ACHN (cell line): ENCODE measurements at regions not wholly inside any gene's neighbourhood (a gene's known extent, or its start where the extent isn't known, plus 50 kb on each side); places are given as distances from the start of the nearest gene placed in this dataset.
"Not testable (repeated sequence)": the region's sequence is repeated elsewhere in the genome, so short reads cannot be mapped to it uniquely, and the experiment has no call there.

Source experiments
- DNase-seq: peaks from one replicate; pipeline ENCODE4 v3.0.0-alpha.2; 2015
- in situ Hi-C: cut with HindIII; loops from 2 replicates; pipeline ENCODE4 v1.10.0; 2017; ENCODE audit warnings: low sequenced_read_pairs, low pct_ligation_motif_present, low pct_unique_long_range_greater_than_20kb

DNA sequence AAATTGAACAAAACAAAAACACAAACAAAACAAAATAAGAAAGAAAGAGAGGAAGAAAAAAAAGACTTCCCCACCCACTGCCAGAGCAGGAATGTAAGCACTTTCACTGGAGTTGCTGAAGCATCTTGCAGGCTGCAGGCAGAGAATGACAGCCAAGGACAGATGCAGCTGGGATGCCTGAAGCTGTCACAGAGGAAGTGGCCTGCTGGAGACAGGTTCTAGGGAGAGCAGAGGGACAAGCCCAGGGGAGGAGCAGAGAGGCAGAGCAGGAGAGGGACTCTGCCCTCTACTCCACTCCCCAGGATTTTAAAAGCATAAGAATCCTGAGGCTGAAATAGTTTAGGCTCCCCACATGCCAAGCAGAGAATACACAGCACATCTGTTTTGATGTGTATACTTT lies 326.2 kb downstream of the TUSC7 start:
- in situ Hi-C loops: no loop called here
- DNase-seq: no peak

DNA sequence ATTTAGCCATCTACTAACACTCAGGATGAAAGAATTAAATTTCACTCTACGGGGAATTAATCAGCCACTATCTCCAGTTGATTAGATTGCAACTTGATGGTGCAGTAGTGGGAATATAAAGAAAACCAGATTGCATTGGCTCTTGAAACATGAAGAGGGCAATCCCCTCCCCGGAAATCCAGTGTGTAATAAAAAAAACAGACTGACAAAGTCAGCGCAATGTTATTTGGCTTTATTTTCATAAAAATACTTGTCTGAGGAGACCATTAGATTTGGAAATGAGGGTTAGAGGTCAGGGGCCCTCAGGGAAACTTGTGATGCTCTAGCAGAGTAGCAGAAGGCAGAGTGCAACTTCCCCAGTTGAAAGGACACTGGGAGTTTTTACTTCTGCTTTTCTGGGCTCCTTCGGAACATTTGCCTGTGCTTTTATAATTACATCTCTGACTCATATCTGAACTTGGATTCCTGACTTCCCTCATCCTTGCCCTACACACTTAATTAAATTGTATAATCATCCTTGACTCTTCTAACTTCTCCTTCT lies 326.8 kb downstream of the TUSC7 start:
- in situ Hi-C loops: no loop called here
- DNase-seq: no peak

GRCh38 chr3:117045143-117045542 lies 335.6 kb downstream of the TUSC7 start:
- no peak for DNase-seq
- in situ Hi-C loops: no loop called here

- DNase-seq: no peak
- in situ Hi-C loops: no loop called here
These were observed 338.5 kb downstream of the TUSC7 start for GRCh38 chr3:117047951-117048705.

GRCh38 chr3:117052395-117052794 lies 342.8 kb downstream of the TUSC7 start:
- in situ Hi-C loops: no loop called here
- DNase-seq: no peak

GRCh38 chr3:117054556-117054955 lies 345.0 kb downstream of the TUSC7 start:
- in situ Hi-C loops: no loop called here

DNA sequence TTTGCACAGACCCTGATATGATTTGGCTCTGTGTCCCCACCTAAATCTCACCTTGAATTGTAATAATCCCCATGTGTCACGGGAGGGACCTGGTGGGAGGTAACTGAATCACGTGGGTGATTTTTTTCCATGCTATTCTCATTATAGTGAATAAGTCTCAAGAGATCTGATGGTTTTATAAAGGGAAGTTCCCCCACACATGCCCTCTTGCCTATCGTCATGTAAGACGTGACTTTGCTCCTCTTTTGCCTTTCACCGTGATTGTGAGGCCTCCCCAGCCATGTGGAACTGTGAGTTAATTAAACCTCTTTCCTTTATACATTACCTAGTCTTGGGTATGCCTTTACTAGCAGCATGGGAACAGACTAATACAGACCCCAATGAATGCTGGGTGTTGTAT lies 347.4 kb downstream of the TUSC7 start:
- DNase-seq, in situ Hi-C loops: not testable (repeated sequence)

More at GRCh38 chr3:117054556-117054955, 345.0 kb downstream of the TUSC7 start:
- no peak for DNase-seq

GRCh38 chr3:117059067-117059955 lies 349.7 kb downstream of the TUSC7 start:
- in situ Hi-C loops: no loop called here
- DNase-seq: peak; percentile 50

GRCh38 chr3:117059956-117060270 lies 350.3 kb downstream of the TUSC7 start:
- in situ Hi-C loops: no loop called here
- no peak for DNase-seq

DNA sequence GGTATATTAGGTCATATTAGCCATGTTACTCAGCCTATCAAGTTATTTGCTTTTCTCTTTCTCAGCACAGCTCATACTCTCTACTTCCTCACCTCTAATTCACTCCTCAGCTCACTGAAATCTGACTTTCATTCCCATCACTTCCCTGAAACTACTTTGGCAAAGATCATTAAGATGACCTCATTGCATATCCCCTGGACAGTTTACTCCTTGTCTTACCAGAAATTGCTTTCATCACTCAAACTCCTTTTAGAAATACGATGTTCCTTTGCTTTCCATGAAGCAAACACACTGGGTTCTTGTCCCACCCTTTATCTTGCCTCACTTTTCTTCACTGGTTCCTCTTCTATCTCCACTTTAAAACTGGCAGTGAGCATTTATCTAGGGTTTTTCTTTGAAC lies 354.4 kb downstream of the TUSC7 start:
- in situ Hi-C loops: no loop called here
- no peak for DNase-seq

DNA sequence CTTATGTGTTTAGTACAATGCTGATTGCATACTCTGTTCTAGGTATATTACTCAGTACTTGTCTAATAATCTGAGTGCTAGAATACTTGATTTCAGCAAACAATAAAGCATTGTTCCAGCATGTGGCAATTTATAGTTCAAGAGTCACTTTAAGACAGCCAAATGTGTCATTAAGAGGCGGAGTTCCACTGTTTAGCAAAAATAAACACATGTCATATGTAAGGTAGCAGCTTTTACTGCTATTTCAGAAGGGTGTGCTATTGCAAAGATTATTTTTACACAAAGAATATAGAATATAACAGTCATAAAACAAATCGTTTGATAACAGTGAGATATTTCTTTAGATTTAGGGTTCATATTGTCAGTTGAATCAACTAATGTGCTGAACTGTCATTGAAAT lies 358.7 kb downstream of the TUSC7 start:
- in situ Hi-C loops: no loop called here
- DNase-seq: no peak

DNA sequence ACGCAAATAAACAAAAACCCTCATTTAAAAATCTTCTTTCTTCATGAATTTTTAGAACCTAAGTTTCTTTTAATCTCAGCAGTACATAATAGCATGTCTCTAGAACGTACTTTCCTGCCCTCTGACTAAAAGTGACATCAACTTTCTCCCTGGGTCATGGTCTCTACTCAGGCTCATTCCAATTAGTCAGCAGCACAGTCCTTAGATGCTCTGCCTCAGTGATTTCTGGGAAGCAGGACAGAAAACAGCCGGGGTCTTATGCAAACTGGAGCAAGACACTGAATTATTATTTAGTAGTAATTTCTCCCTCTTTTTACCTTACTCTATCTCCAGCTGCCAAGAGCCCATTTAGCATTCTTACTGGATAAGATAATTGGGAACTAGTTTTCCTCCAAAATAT lies 365.2 kb downstream of the TUSC7 start:
- peak; percentile 36 for DNase-seq
- in situ Hi-C loops: no loop called here

- in situ Hi-C loops: no loop called here
These were observed 370.4 kb downstream of the TUSC7 start for GRCh38 chr3:117079997-117080396.

GRCh38 chr3:117080872-117081271 lies 371.3 kb downstream of the TUSC7 start:
- in situ Hi-C loops: no loop called here
- no peak for DNase-seq

More at GRCh38 chr3:117079997-117080396, 370.4 kb downstream of the TUSC7 start:
- DNase-seq: no peak

DNA sequence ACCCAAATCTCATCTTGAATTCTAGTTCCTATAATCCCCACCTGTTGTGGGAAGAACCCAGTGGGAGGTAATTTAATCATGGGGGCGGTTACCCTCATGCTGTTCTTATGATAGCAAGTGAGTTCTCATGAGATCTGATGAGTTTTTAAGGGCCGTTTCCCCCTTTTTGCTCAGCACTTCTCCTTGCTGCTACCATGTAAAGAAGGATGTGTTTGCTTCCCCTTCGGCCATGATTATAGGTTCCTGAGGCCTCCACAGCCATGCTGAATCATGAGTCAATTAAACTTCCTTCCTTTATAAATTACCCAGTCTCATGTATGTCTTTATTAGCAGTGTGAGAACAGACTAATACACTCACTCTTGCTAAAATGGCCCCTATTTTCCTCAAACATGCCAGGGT lies 374.7 kb downstream of the TUSC7 start:
- no peak for DNase-seq
- in situ Hi-C loops: no loop called here

DNA sequence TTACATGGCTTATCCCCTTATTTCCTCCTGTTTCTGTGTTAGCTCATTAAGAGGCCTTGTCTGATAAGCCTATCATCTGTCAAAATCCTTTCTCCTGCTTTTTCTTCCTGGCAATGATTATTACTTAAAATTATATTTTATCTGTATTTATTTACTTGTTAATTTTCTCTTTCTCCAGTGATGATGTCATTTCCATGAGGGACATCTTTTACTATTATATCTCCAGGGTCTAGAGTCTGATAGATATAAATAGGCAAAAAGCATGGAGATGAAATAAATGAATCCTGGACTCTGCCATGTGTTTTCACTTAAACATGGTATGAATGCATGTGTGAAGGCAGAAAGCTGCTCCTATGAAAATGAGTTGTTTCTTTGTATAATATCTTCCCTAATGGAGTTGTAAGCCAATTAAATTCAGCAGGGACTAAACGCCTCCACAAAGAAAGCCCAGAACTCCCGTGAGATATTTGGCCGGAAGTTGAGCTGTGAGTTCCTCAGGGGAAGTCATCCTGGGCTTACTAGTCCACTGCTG lies 375.2 kb downstream of the TUSC7 start:
- no peak for DNase-seq
- in situ Hi-C loops: no loop called here

DNA sequence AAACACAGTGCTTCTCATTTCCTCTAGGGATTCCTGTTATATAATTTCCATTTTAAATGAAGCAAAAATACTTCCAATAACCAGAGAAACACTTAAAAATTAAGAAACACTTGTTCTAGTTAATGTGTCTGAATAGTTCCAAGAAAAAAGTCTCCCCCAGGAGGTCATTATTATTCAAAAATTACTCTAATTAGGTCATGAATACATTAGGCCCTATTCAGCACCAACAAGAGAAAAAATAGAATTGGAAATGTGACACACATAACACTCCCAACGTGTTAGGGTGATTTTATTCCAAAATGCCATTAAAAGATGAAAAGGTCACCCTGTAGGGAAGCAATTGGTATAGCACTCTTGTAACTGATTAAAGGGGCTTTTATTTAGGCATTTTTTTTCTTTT lies 382.1 kb downstream of the TUSC7 start:
- DNase-seq: no peak
- in situ Hi-C loops: no loop called here

DNA sequence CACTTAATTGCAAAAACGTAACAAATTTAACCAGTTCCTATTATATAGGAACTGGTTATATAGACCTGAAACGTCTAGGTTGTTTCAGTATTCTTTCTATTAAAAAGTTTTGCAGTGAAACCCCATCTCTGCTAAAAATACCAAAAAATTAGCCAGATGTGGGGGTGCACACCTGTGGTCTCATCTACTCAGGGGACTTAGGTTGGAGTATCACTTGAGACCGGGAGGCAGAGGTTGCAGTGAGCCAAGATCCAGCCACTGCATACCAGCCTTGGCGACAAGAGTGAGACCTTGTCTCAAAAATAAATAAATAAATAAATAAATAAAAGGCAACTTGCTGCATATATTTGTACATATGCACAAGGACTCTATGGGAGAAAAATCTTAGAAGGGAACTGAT lies 387.0 kb downstream of the TUSC7 start:
- in situ Hi-C loops: no loop called here
- DNase-seq: no peak

GRCh38 chr3:117097351-117097750 lies 387.8 kb downstream of the TUSC7 start:
- in situ Hi-C loops: no loop called here

More at GRCh38 chr3:117097351-117097750, 387.8 kb downstream of the TUSC7 start:
- DNase-seq: no peak
